Activated CD4-positive, alpha-beta T cell treated with anti-CD3 and anti-CD28 coated beads for 1 hour (primary cell): ENCODE measurements at regions not wholly inside any gene's neighbourhood (a gene's known extent, or its start where the extent isn't known, plus 50 kb on each side); places are given as distances from the start of the nearest gene placed in this dataset.

Experiments
- DNase-seq: peaks from one replicate; pipeline ENCODE4 v3.0.0-alpha.2; 2020

- no peak for DNase-seq
Observed at GRCh38 chr13:80591976-80592740, 251.2 kb upstream of the SPRY2 start.

GRCh38 chr13:80590551-80590950 is 249.6 kb upstream of the SPRY2 start:
- no peak for DNase-seq

GRCh38 chr13:80586356-80586755 is 245.4 kb upstream of the SPRY2 start:
- DNase-seq: no peak

GRCh38 chr13:80585531-80585930 is 244.6 kb upstream of the SPRY2 start:
- no peak for DNase-seq

- no peak for DNase-seq
Observed at GRCh38 chr13:80584785-80585184, 243.9 kb upstream of the SPRY2 start.

GRCh38 chr13:80584306-80584705 is 243.4 kb upstream of the SPRY2 start:
- no peak for DNase-seq

GRCh38 chr13:80577926-80578670 is 237.2 kb upstream of the SPRY2 start:
- no peak for DNase-seq

GRCh38 chr13:80577285-80577684 is 236.4 kb upstream of the SPRY2 start:
- DNase-seq: no peak

- no peak for DNase-seq
Observed at GRCh38 chr13:80574113-80574850, 233.4 kb upstream of the SPRY2 start.

- no peak for DNase-seq
Observed at GRCh38 chr13:80572923-80573316, 232.0 kb upstream of the SPRY2 start.

- DNase-seq: no peak
Observed at GRCh38 chr13:80572308-80572922, 231.5 kb upstream of the SPRY2 start.

GRCh38 chr13:80571346-80572307 is 230.7 kb upstream of the SPRY2 start:
- no peak for DNase-seq

GRCh38 chr13:80563439-80563838 is 222.5 kb upstream of the SPRY2 start:
- no peak for DNase-seq

GRCh38 chr13:80562433-80563156 is 221.7 kb upstream of the SPRY2 start:
- no peak for DNase-seq

GRCh38 chr13:80560609-80561008 is 219.7 kb upstream of the SPRY2 start:
- no peak for DNase-seq

GRCh38 chr13:80559944-80560343 is 219.0 kb upstream of the SPRY2 start:
- no peak for DNase-seq

GRCh38 chr13:80558074-80558473 is 217.1 kb upstream of the SPRY2 start:
- DNase-seq: no peak

GRCh38 chr13:80555796-80556678 is 215.1 kb upstream of the SPRY2 start:
- DNase-seq: no peak

- no peak for DNase-seq
Observed at GRCh38 chr13:80552851-80553440, 212.0 kb upstream of the SPRY2 start.
